NCI-H446 (cell line): ENCODE measurements at regions not wholly inside any gene's neighbourhood (a gene's known extent, or its start where the extent isn't known, plus 50 kb on each side); places are given as distances from the start of the nearest gene placed in this dataset.

Experiments used
- DNase-seq, 2 experiments: peaks; one replicate each; lab custom pipeline; 2025; lab: John Stamatoyannopoulos, UW

GRCh38 chr20:24106150-24106800, 117.7 kb upstream of the GGTLC1 start:
- no peak for DNase-seq

- DNase-seq, result no peak
Observed at GRCh38 chr20:24102749-24103333, 114.3 kb upstream of the GGTLC1 start.

- peak in 1 of 2 experiments; percentile 18 for DNase-seq
Observed at GRCh38 chr20:24102290-24102689, 113.7 kb upstream of the GGTLC1 start.

DNA sequence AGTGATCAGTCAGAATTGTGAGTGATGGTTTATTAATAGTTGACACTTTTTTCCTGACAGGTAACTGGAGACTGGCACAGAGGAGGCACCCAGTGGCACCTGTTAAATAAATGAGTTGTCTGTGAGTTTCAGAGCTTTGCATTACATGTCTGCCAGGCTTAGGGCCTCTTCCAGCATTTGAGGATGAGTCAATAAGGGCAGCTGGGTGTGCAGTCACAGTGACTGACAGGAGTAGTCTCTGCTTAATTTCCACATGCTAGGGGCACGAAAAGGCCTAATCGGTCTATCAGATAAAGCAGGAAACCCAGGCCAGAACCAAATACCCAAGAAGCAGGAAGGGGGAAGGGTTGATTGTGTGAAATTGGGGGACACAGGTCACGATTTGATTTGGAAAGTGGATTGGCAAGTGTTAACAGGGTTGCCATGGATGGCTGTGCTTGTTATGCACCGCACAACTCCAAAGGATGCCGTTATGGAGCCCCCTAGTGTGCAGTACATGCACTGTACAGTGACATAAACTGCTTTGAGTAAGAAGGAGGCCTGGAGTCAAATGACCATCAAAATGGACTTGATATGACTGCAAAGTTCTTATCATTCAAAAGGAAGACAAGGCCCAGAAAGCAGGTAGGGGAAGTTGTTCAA, 111.9 kb upstream of the GGTLC1 start:
- DNase-seq, result peak; percentile 57 to 76

DNA sequence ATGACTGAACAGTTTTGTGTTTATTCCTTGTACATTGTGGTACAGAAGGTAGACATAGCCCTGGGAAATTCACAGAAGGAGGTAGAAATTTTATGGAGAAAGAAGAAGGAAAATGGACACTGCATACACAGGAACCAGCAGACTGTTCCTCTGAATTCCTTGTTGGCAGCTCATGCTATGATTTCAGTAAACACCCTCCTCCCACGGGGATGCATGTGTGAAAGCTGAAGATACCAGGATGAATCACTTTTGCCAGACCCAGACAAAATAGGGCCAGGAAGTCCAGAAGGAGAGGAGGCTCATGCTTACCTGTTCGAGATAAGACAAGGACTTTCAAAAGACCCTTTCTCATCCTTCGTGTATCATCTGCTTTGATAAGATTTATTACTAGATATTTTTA, 110.3 kb upstream of the GGTLC1 start:
- DNase-seq, result no peak

DNA sequence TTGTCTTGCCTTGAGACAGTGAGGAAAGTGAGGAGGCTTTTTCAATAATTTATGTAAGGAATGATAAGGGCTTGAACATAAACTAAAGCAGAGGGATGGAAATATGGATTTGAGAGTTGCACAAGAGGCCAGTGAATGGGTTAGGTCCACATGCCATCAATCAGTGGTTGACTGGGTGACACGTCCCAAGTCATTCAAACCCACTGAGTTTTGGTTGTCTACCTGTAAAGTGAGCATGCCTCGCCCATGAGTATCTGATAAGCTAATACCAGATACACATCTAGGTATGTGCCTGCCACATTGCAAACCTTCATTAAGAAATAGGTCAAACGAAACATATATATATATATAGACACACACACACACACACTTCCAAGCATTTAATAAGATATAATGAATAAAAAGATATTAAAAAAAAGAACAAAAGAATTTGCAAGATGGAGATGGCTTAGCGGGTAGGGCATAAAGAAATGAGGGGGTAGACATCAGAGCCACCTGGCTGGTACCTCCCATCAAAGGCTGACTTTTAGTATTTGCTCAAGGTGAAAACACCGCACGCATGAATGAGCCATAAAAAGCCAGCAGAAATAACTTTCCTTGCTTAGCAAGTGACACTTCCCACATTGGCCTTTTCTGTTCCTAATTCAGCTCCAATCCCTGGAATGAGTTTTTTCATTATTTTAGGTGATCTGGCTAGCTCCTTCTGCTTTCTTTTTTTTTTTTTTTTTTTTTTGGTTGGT, 109.1 kb upstream of the GGTLC1 start:
- no peak for DNase-seq

DNA sequence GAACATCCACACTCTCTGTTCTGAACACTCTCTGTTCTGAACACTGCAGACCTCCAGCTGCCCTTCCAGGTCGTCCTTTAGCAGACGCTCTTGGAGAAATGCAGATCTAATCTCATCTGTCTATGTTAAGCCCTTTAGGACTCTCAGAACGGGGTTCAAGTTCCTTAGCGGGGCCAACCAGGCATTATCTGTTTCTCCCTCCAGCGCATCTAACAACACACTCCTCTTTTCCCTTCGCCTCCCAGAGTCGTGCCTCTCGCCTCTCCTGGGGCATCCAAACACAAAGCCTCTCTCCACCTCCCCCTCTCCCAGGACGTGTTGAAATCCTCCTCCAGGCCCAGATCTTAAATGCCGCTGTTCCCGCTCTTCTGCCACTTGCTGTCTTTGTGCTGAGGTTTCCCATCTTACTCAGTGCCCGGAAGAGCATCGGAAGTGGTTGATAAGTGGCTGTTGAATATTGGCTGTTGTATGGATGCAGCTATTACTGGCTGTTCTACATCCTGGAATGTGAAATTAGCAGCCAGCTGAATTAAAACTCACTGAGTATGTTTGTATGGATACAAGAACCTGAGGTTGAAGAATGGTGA, 108.4 kb upstream of the GGTLC1 start:
- no peak for DNase-seq

DNA sequence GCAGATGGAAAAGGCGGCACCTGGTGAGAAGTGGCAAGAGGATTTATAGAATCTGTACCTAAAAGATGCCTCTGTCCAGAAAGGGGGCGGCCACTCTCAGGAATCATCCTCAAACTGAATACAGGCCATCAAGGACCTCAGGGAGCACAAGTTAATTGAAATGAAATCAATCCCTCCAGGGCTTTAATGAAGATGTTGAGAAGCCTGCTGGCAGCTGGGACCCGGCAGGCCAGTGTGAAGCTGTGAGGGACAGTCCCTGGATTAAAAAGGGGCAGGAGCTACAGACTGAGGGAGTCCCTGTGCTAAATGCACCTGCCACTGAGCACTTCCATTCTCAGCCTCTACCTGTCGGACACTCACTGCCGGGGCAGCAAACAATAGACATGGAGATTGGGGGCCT, 107.7 kb upstream of the GGTLC1 start:
- DNase-seq, result no peak

GRCh38 chr20:24095756-24096155, 107.2 kb upstream of the GGTLC1 start:
- no peak for DNase-seq

- DNase-seq, result no peak
Observed at GRCh38 chr20:24095303-24095702, 106.7 kb upstream of the GGTLC1 start.

GRCh38 chr20:24089576-24089975, 101.0 kb upstream of the GGTLC1 start:
- DNase-seq, result no peak

GRCh38 chr20:24086121-24086520, 97.5 kb upstream of the GGTLC1 start:
- DNase-seq, result no peak

DNA sequence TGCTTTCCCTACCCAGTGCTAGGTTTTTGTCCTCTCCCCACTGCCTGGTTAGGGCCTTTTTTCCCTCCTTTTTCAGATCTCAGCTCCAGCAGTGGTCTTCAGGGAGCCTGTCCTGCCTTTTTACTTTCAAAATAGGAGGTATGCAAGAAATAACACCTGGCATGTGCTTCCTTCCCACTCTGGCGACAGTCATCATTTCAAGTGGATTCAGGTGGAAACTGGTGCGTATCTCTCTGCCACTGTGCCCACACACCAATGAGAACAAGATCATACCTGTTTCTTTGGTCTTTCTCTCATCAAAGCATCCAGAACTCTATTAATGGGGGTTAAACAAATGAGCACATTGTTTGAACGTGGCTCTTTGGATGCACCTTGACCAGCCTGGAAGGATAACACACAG, 95.7 kb upstream of the GGTLC1 start:
- no peak for DNase-seq

DNA sequence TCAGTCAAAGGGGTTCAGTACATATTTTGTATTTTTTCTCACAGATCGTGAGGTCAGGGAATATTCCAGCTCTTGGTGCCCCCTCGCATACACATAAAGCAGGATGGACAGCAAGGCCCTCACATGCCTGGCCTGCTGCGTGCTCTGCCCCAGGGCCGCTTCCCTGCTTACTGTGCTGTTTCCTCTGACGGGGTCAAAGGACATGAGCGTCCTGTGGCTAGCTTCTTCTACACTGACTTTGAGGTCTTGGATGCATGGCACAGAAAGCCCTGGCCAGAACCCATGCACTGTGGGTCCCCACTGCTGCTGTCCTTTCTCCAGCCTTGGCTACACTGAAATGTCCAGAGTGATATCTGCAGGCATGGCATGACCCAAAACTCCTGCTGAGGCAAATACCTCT, 92.5 kb upstream of the GGTLC1 start:
- no peak for DNase-seq

DNA sequence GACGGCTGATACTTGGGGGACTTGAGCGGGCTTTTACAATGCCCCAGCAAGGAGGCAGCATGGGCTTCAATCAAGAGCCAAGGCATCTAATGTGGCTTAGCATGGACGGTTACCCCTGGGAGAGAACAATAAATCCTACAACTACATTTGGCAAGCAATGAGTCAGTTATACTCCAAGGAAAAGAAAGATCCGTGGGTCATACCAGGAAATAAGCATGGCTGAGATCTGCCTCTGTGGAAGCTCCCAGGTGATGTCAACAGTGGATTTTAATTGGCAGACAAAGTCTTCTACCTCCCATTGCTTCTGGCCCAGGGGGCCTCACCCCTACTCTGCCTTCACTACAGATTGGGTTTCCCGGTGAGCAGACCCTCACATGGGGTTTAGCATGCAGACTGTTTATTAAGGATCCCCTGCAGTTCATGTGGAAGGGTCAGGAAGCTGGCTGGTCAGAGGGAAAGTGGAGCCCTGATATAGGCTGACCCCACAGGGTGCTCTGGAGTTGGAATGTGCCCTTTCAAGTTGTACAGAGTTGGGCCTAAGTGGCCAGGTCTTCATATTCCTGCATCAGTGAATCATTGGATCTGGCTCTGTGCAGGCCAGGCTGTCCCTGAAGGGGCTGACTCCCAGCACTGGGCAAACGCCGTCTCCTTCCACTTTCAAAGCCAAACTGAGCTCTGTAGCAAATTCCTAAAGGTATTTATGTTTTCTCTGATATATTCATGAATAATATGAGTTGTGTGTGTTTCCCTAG, 91.3 kb upstream of the GGTLC1 start:
- DNase-seq, result no peak

GRCh38 chr20:24077145-24077544, 88.6 kb upstream of the GGTLC1 start:
- DNase-seq, result no peak

- no peak for DNase-seq
Observed at GRCh38 chr20:24070679-24071078, 82.1 kb upstream of the GGTLC1 start.

- DNase-seq, result no peak
Observed at GRCh38 chr20:24066076-24066700, 77.6 kb upstream of the GGTLC1 start.

DNA sequence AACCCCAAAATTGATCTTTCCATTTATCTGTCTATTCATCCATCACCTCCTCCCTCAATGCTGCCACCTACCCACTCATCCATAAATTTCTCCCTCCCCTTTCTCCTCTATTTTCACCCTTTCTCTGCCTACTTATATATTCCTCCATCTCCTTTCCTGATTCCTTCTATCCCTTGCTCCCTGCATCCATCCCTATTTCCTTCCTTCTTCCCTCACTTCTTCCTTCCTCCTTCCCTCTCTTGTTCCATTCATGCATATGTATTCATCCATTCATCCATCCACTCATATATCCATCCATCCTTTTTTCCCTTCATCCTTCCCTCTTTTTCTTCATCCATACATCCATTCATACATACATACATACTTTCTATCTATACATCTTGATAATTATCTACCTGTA, 76.3 kb upstream of the GGTLC1 start:
- DNase-seq, result no peak

- DNase-seq, result no peak
Observed at GRCh38 chr20:24064092-24064491, 75.5 kb upstream of the GGTLC1 start.

GRCh38 chr20:24063100-24063499, 74.5 kb upstream of the GGTLC1 start:
- DNase-seq, result no peak
